Activated CD4-positive, alpha-beta T cell treated with anti-CD3 and anti-CD28 coated beads, Interleukin-2, Interleukin-6, amounts not matched to agents 100 ng/mL and 50 ng/mL, durations not matched to agents 16 hours and 8 hours (primary cell): ENCODE measurements at regions not wholly inside any gene's neighbourhood (a gene's known extent, or its start where the extent isn't known, plus 50 kb on each side); places are given as distances from the start of the nearest gene placed in this dataset.
"Not testable (repeated sequence)": the region's sequence is repeated elsewhere in the genome, so short reads cannot be mapped to it uniquely, and the experiment has no call there.

Experiments
- DNase-seq: peaks from one replicate; pipeline ENCODE4 v3.0.0-alpha.2; 2020

- DNase-seq = no peak
Observed at GRCh38 chr2:4140281-4140970, 437.1 kb downstream of the DCDC2C start.

DNA sequence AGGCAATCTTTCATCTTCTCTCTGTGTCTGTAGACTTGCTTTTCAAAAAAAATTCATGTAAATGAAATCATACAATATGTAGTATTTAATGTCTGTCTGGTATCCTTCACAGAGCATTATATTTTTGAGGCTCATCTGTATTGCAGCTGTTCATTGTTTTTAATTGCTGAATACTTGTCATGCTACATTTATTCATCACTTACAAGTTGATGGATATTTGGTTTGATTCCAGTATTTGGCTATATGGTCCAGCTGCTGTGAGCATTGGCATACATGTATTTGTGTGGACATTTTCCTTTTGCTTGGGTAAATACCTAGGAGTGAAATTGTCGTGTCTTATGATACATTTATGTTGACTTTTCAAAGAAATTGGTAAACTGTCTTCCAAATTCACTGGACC, 441.4 kb downstream of the DCDC2C start:
- no peak for DNase-seq

GRCh38 chr2:4151521-4151920, 448.1 kb downstream of the DCDC2C start:
- no peak for DNase-seq

GRCh38 chr2:4152051-4152450, 448.7 kb downstream of the DCDC2C start:
- DNase-seq = no peak

DNA sequence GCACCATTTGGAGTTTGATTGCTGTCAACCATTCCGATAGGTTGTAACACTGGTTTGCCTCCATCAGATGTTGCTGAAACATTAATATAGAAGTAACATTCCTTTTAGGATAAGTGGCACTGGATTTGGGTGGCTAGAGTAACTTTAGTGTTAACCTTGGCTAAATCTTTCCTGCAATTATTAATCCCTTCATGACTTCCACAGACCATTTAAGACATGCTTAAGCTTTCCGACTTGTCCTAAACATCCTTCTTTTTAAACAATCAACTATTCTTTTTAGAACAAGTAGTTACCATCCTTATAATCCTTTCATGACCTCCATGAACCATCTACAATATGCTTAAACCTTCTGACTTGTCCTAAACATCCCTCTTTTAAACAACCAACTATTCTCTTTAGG, 465.5 kb downstream of the DCDC2C start:
- no peak for DNase-seq

GRCh38 chr2:4174796-4175195, 471.4 kb downstream of the DCDC2C start:
- DNase-seq = no peak

GRCh38 chr2:4175343-4175742, 472.0 kb downstream of the DCDC2C start:
- DNase-seq = no peak

GRCh38 chr2:4180631-4181030, 477.3 kb downstream of the DCDC2C start:
- no peak for DNase-seq

GRCh38 chr2:4181062-4181461, 477.7 kb downstream of the DCDC2C start:
- DNase-seq = no peak

- no peak for DNase-seq
Observed at GRCh38 chr2:4188561-4188960, 485.2 kb downstream of the DCDC2C start.

DNA sequence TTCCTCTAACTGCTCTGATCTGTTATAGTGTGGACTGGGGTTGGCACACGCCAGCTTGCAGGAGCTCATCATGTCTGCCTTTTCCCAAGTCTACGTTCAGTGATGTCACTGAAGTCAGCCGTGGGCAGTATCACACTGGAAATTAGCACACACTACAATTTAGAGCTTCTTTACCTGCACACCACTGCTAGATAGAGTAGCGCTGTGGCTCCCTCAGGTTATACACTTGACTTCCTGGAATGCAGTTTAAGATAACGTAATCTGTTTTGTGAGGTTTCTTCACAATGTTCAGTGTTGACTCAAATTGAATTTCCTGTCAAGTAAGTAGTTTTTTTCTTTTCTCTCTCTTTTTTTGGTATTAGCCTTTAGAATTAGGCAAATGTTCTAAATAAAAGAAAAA, 487.2 kb downstream of the DCDC2C start:
- no peak for DNase-seq

DNA sequence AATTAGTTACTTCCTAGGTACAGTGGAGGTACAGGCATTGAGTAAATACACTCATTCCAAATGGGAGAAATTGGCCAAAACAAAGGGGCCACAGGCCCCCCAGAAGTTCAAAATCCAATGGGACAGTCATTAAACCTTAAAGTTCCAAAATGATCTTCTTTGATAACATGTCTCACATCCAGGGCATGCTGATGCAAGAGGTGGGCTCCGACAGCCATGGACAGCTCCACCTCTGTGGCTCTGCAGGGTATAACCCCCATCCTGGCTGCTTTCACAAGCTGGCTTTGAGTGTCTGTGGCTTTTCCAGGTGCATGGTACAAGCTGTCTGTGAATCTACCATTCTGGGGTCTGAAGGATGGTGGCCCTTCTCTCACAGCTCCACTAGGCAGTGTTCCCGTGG, 488.7 kb downstream of the DCDC2C start:
- no peak for DNase-seq

DNA sequence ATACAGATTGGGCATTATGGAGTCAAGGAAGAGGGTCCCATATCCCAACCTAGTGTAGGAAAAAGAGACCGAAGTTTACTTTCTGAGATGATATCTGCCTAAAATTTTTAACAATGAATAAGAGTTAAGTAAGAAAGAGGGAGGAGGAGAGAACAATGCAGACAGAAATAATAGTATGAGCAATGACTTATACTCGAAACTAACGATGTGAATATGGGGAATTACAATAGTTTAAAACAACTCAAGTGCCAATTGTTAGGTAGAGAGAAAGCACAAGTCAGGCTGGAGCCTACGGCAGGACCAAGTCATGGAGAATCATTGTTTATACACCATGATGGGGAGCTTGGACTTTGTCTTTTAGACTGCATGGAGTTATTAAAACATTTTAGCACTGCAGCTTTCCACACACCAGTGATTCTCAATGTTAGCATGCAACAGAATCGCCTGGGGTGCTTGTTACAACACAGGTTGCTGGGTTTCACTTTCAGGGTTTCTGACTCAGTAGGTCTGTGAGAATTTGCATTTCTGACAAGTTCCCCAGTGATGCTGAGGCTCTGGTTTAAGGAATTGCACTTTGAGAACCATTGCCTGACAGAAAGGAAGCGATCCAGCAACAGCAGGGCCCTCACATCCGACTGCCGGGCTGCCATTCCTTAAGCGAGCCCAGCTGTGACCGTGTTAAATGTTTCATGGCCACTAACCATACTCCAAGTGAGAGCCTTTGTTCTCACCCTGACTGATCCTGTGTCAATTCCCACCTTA, 511.2 kb downstream of the DCDC2C start:
- no peak for DNase-seq

GRCh38 chr2:4217737-4218136, 514.4 kb downstream of the DCDC2C start:
- no peak for DNase-seq

DNA sequence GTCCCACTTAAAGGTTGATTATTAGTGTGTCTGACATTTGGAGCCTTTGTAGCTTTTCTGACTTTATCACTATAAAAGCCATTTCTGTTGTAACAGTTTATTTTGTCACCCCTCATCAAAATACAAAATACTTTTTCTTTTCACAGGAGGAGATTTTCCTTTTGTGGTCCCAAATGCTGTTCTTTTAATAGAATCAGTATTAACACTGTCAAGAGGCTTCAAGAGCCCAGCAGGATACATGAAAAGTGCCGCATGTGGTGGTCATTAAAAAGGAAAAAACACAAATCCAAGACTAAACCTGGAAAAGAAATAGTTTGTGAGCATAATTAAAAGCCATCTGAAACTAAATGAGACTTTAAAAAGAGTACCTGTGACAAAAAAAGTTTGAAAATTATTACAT, 515.7 kb downstream of the DCDC2C start:
- no peak for DNase-seq

- no peak for DNase-seq
Observed at GRCh38 chr2:4219571-4219970, 516.2 kb downstream of the DCDC2C start.

DNA sequence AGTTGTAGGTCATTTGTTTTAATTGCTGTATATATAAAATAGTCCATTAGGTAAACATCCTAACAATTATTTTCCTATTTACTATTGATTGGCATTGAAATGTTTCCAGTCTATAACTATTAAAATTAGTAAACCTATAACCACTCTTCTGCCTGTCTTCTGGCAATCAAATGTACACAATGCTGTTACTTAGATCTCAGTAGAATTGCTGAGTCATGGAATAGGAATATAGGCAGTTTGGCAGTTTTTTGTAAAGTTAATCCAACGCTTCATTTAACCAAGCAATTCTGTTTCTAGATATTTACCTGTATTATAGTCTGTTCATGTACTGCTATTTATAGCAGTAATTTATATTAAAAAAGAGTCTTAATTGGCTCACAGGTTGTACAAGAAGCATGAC, 518.1 kb downstream of the DCDC2C start:
- DNase-seq = no peak

- no peak for DNase-seq
Observed at GRCh38 chr2:4221845-4222244, 518.5 kb downstream of the DCDC2C start.

DNA sequence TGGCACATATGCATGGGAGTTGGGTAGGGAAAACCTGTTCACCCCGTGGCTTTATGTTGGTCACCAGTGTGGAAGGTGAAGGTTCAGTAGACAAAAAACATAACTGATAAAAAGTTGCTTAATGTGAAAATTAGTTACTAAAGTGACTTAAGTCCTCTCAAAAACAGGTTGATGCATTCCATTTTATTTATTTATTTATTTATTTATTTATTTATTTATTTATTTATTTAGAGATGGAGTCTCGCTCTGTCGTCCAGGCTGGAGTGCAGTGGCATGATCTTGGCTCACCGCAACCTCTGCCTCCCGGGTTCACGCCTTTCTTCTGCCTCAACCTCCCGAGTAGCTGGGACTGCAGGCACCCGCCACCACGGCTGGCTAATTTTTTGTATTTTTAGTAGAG, 541.0 kb downstream of the DCDC2C start:
- not testable (repeated sequence) for DNase-seq

DNA sequence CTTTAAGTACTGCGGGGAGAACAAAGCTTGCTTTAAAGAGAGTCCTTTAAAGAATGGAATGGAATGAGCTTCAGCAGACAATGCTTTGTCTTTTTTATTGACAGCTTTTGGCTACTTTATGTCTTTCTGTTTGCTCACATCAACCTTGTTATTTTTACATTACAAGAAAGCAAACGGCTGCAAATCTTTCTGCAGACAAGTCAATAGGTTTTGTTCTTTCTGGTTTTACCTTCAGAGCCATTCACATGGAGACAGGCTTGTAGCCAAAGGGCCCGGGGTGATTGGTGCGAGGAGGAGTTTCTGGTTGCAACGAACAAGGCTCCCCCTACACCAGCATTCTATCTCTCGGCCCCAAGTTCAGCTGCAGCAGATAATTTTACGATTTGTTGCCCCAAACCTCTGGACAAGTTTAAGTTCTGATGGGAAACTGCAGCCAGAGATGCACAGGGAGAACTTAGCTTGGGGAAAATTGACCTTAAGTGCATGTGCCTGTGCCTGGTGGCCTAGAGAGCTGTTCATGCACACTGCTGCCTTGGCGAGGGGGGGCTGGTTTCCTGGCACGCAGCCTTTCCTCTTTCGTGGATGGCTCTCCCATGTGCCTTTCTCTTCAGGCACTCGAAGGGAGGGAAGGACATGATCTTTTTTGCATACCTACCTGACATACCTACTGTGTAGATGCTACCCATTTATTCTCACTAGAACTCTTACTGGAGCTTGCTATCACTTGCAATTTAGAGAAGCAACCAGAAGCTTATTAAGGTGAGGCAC, 543.2 kb downstream of the DCDC2C start:
- DNase-seq = no peak

DNA sequence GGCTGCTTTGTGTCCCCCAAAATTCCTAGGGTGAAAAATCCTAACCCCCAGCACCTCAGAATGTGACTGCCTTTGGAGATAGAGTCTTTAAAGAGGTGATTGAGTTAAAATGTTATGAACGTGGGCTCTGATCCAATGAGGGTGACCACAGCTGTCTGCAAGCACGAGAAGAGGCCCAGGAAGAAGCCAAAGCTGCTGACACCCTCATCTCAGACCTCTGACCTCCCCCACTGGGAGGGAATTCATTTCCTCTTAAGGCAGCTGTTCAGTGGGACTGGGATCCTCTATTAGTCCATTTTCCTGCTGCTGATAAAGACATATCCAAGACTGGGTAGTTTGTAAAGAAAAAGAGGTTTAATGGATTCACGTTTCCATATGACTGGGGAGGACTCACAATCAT, 544.4 kb downstream of the DCDC2C start:
- DNase-seq = no peak

- no peak for DNase-seq
Observed at GRCh38 chr2:4255491-4255890, 552.1 kb downstream of the DCDC2C start.

GRCh38 chr2:4256351-4256750, 553.0 kb downstream of the DCDC2C start:
- no peak for DNase-seq

DNA sequence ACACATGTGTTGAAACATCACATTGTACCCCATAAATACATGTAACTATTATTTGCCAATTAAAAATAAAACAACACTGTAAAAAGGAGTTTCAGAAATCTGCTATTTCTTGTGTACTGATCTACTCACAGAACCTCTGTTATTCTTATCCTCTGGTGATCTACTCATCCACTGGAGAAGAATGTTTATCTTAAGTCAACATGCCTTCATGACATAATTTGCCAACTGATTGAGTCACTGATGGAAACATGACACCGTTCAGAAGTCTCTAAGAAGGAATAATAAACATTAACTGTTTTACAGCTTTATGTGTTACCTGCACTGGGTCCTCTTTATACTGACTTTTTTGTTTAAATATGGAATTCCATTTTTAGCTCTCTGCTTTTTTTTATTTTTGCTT, 555.2 kb downstream of the DCDC2C start:
- no peak for DNase-seq
